SHP77 (cell line): ENCODE measurements at regions not wholly inside any gene's neighbourhood (a gene's known extent, or its start where the extent isn't known, plus 50 kb on each side); places are given as distances from the start of the nearest gene placed in this dataset.
A peak's percentile ranks its signal among the peaks of the same experiment; 100 is the strongest.
"Not testable (repeated sequence)": the region's sequence is repeated elsewhere in the genome, so short reads cannot be mapped to it uniquely, and the experiment has no call there.

Experiments
- DNase-seq, 2 experiments: peaks; one replicate each; lab custom pipeline; 2025; lab: John Stamatoyannopoulos, UW

GRCh38 chrX:101823236-101823635 is 108.6 kb downstream of the ZMAT1 start:
- DNase-seq, result no peak

GRCh38 chrX:101817739-101818138 is 114.1 kb downstream of the ZMAT1 start:
- not testable (repeated sequence) for DNase-seq

- DNase-seq, result no peak
Observed at GRCh38 chrX:101813200-101813599, 118.6 kb downstream of the ZMAT1 start.

DNA sequence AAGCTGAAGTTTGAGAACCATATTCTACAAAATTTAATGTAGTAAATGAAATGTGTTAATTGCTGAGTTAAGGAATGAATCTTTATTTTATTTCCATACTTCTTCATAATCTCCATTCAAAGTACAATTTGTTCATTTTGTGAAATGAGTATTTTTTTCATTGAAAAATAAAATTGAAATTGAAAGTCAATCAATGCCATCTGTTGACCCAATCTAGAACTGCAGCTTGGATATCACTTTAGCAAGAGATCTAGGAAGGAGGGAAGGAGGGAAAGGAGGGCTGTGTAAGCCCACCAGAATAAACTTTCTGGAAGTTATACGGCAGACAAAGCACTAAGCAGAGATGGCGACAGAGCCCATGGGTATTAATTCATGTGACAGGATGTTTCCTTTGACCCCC is 128.4 kb downstream of the ZMAT1 start:
- no peak for DNase-seq

GRCh38 chrX:101799387-101799786 is 132.4 kb downstream of the ZMAT1 start:
- DNase-seq, result peak; percentile 32 to 73

GRCh38 chrX:101787934-101788333 is 128.3 kb upstream of the ARMCX2 start:
- DNase-seq, result no peak

DNA sequence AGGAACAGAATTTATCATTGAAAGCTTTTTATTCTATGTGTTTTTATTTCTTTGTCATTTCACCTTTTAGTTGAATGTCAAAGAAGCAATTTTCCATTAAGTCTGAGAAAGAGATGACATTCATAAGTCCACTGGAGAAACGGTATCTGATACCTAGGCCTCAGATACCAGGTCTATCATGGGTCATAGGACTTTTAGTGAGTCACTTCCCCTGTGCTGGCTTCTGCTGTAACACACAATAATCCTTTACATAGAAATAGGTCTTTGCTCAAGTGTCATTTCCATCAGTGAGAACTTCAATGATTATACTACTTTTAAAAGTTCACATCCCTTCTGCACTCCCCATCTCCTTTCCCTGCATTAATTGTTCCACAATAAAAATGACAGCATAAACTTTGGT is 125.5 kb upstream of the ARMCX2 start:
- no peak for DNase-seq

- not testable (repeated sequence) for DNase-seq
Observed at GRCh38 chrX:101780421-101780820, 120.8 kb upstream of the ARMCX2 start.

- DNase-seq, result no peak
Observed at GRCh38 chrX:101774340-101774739, 114.7 kb upstream of the ARMCX2 start.

DNA sequence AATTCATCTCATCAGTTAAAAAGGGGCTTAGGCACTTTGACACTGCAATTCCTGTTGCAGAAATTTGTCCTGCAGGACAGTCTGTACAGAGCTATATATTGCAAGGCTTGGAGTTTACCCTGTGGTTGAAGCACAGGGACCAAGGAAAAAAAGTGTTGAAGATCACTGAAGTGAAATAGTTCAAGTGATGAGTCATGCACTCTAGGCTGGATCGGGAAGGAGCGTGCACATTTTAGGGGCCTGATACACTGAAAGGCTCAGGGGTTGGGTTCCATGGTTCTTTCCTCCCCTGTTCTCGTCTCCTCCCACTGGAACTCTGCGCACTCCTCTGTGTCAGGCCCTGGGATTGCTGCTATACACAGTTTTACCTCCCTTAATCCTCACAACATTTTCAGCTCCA is 104.9 kb upstream of the ARMCX2 start:
- no peak for DNase-seq

- DNase-seq, result no peak
Observed at GRCh38 chrX:101759000-101759399, 99.3 kb upstream of the ARMCX2 start.

DNA sequence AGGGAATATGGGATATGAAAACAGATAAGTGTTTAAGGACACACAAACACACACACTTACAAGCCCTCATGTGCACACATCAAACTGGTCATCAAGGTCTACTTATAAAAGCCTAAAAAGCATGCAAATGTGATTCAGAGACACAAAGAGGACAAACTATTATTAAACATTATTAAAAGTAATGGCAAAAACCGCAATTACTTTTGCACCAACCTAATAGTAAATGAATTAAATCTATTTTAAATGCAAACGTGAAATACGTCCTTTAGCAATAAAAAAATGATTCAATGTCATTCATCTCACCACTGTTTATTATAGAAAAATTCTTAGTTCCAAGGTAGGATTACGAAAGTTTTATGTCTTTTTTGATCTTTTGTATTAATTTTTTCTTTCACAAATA is 91.1 kb upstream of the ARMCX2 start:
- DNase-seq, result no peak

GRCh38 chrX:101749436-101749835 is 89.8 kb upstream of the ARMCX2 start:
- DNase-seq, result no peak

- no peak for DNase-seq
Observed at GRCh38 chrX:101745046-101745445, 85.4 kb upstream of the ARMCX2 start.

GRCh38 chrX:101744085-101744484 is 84.4 kb upstream of the ARMCX2 start:
- DNase-seq, result no peak

GRCh38 chrX:101740642-101741041 is 81.0 kb upstream of the ARMCX2 start:
- no peak for DNase-seq

- not testable (repeated sequence) for DNase-seq
Observed at GRCh38 chrX:101738867-101739266, 79.2 kb upstream of the ARMCX2 start.

GRCh38 chrX:101738411-101738810 is 78.8 kb upstream of the ARMCX2 start:
- DNase-seq, result not testable (repeated sequence)

DNA sequence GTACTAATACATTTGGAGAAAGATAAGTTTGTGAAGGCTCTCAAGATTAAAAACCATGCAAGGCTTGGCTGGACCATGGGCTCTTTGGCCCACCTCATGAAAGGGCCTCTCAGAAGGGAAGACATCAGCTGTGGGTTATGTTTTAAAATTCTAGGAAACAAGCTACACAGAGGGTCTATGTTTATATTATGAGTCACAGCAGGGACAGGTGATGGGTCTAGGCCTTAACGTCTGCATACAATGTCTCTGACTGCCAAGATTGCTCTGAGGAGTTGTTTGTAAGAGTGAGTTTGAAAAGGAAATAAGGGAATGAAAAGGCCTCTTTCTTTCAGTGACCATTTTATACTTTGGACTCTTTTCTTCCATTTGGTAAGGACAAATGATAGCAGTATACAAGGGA is 77.0 kb upstream of the ARMCX2 start:
- DNase-seq, result no peak

DNA sequence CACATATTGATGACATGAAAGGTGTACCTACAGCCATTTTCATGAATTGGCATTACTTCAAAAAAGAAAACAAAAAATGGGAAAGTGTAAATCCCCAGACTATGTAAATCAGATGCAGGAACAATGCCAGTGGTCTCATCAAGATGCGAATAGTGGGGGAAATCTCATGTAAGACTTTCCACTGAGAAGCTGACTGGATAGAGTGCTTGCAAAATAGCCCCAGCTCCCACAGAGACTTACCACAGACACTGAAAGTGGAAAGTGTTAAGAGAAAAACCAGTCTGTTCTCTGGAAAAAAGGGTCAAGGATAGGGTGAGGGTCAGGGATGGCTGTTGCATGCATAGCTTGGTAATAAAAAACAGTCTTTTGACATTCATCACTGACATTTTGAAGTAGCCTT is 73.2 kb upstream of the ARMCX2 start:
- DNase-seq, result no peak

DNA sequence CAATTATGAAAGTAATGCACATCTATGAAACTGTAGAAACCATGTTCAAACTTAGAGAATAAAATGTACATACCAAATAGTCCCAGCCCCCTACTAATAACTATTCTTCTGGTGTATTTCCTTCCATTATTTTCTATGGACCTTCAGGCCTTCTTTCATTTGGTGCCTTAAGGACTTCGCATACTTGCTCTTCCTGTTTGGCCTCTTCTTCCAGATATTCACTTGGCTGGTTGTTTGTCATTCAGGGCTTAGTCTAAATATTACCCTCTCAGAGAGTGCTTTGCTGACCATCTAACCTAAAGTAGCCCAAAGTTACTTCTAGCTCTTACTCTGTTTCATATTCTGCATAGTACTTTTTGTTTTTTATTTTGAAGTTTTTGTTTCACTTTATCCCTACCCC is 70.3 kb upstream of the ARMCX2 start:
- DNase-seq, result no peak
